H9 (cell line): ENCODE measurements at regions not wholly inside any gene's neighbourhood (a gene's known extent, or its start where the extent isn't known, plus 50 kb on each side); places are given as distances from the start of the nearest gene placed in this dataset.
A peak's percentile ranks its signal among the peaks of the same experiment; 100 is the strongest.

Source experiments
- DNase-seq: peaks from one replicate; pipeline ENCODE4 v3.0.0-alpha.2; 2017
- H2AFZ ChIP-seq: one replicate; pipeline ENCODE4 v1.6.1; 2013; ENCODE audit warnings: mild to moderate bottlenecking, low read length, control low read depth, moderate library complexity
- H2AK5ac ChIP-seq: 2 replicates; pipeline ENCODE4 v1.6.1; 2013; ENCODE audit warnings: low read length, control low read depth, mixed read lengths; ENCODE audit not compliant: insufficient read length
- H2BK120ac ChIP-seq: one replicate; pipeline ENCODE4 v1.6.1; 2013; ENCODE audit warnings: low read depth, mild to moderate bottlenecking, low read length, control low read depth, inconsistent platforms; ENCODE audit not compliant: poor library complexity, severe bottlenecking
- H2BK12ac ChIP-seq: 2 replicates; pipeline ENCODE4 v1.6.1; 2013; ENCODE audit warnings: low read length, control low read depth, mixed read lengths, low read depth; ENCODE audit not compliant: insufficient read length
- H2BK15ac ChIP-seq: 2 replicates; pipeline ENCODE4 v1.6.1; 2013; ENCODE audit warnings: low read depth, low read length, control low read depth
- H2BK20ac ChIP-seq: one replicate; pipeline ENCODE4 v1.6.1; 2013; ENCODE audit warnings: low read depth, mild to moderate bottlenecking, low read length, control low read depth, inconsistent platforms; ENCODE audit not compliant: poor library complexity, severe bottlenecking
- H2BK5ac ChIP-seq: 2 replicates; pipeline ENCODE4 v1.6.1; 2013; ENCODE audit warnings: low read length, control low read depth, mixed read lengths; ENCODE audit not compliant: insufficient read length
- H3K14ac ChIP-seq: 2 replicates; pipeline ENCODE4 v1.6.1; 2013; ENCODE audit warnings: low read length, control low read depth; ENCODE audit not compliant: insufficient read depth
- H3K18ac ChIP-seq: 2 replicates; pipeline ENCODE4 v1.6.1; 2013; ENCODE audit warnings: low read depth, mild to moderate bottlenecking, mixed read lengths, low read length, control low read depth; ENCODE audit not compliant: insufficient read length
- H3K23ac ChIP-seq: 2 replicates; pipeline ENCODE4 v1.6.1; 2013; ENCODE audit warnings: low read length, control low read depth, mixed read lengths, low read depth; ENCODE audit not compliant: insufficient read length
- H3K23me2 ChIP-seq: 2 replicates; pipeline ENCODE4 v1.6.1; 2013; ENCODE audit warnings: low read depth, mild to moderate bottlenecking, mixed read lengths, low read length, control low read depth; ENCODE audit not compliant: insufficient read length, poor library complexity, severe bottlenecking
- H3K27ac ChIP-seq: 2 replicates; pipeline ENCODE4 v1.5.1; 2013; ENCODE audit warnings: low read length, control low read depth, mixed read lengths, low read depth; ENCODE audit not compliant: insufficient read length
- H3K27me3 ChIP-seq: 2 replicates; pipeline ENCODE4 v1.6.1; 2013; ENCODE audit warnings: low read length, control low read depth, inconsistent platforms; ENCODE audit not compliant: insufficient read depth
- H3K4ac ChIP-seq: 2 replicates; pipeline ENCODE4 v1.6.1; 2013; ENCODE audit warnings: low read depth, mild to moderate bottlenecking, control low read depth, inconsistent platforms, low read length, moderate library complexity
- H3K4me1 ChIP-seq: 2 replicates; pipeline ENCODE4 v1.6.1; 2013; ENCODE audit warnings: low read length, control low read depth, inconsistent platforms; ENCODE audit not compliant: insufficient read depth
- H3K4me2 ChIP-seq: 2 replicates; pipeline ENCODE4 v1.6.1; 2013; ENCODE audit warnings: low read length, control low read depth, mixed read lengths; ENCODE audit not compliant: insufficient read length, insufficient read depth
- H3K56ac ChIP-seq: 2 replicates; pipeline ENCODE4 v1.6.1; 2013; ENCODE audit warnings: low read depth, mild to moderate bottlenecking, mixed read lengths, low read length, control low read depth; ENCODE audit not compliant: insufficient read length
- H3K79me1 ChIP-seq: 2 replicates; pipeline ENCODE4 v1.6.1; 2013; ENCODE audit warnings: low read depth, mild to moderate bottlenecking, moderate library complexity, low read length, control low read depth, inconsistent platforms; ENCODE audit not compliant: insufficient read depth, poor library complexity, severe bottlenecking
- H3K79me2 ChIP-seq: 2 replicates; pipeline ENCODE4 v1.6.1; 2013; ENCODE audit warnings: low read length, control low read depth, inconsistent platforms; ENCODE audit not compliant: insufficient read depth
- H3K9ac ChIP-seq: 2 replicates; pipeline ENCODE4 v1.6.1; 2013; ENCODE audit warnings: low read length, control low read depth, mixed read lengths; ENCODE audit not compliant: insufficient read length; ENCODE audit errors: extremely low read depth
- H3K9me3 ChIP-seq: one replicate; pipeline ENCODE4 v1.6.1; 2013; ENCODE audit warnings: low read depth, low read length, inconsistent platforms; ENCODE audit not compliant: control insufficient read depth
- H3T11ph ChIP-seq: one replicate; pipeline ENCODE4 v1.6.1; 2013; ENCODE audit warnings: mild to moderate bottlenecking, low read length, control low read depth, inconsistent platforms
- H4K20me1 ChIP-seq: one replicate; pipeline ENCODE4 v1.6.1; 2013; ENCODE audit not compliant: control insufficient read depth, insufficient read length, insufficient read depth
- H4K5ac ChIP-seq: 2 replicates; pipeline ENCODE4 v1.6.1; 2013; ENCODE audit warnings: low read depth, mild to moderate bottlenecking, mixed read lengths, low read length, control low read depth; ENCODE audit not compliant: insufficient read length
- H4K8ac ChIP-seq: replicated peaks from 2 replicates; pipeline ENCODE4 v1.6.1; 2013; ENCODE audit warnings: low read length, control low read depth, mixed read lengths, low read depth; ENCODE audit not compliant: insufficient read length
- H4K91ac ChIP-seq: 2 replicates; pipeline ENCODE4 v1.6.1; 2013; ENCODE audit warnings: low read depth, mild to moderate bottlenecking, moderate library complexity, mixed read lengths, low read length, control low read depth; ENCODE audit not compliant: insufficient read length
- H3K27ac Mint-ChIP-seq, 3 experiments: 2 replicates in 2 of 3; 3 replicates in 1 of 3; pipeline ENCODE4 v1.8.0; 2020 to 2021; ENCODE audit warnings: mixed read lengths in 3 of 3, mild to moderate bottlenecking in 1 of 3, moderate library complexity in 1 of 3
- H3K27me3 Mint-ChIP-seq: 2 replicates; pipeline ENCODE4 v1.8.0; 2021; ENCODE audit warnings: low read depth, mild to moderate bottlenecking, moderate library complexity, mixed read lengths
- H3K36me3 Mint-ChIP-seq, 3 experiments: 2 replicates in 2 of 3; 3 replicates in 1 of 3; pipeline ENCODE4 v1.8.0; 2020 to 2021; ENCODE audit warnings: low read depth in 3 of 3, mixed read lengths in 3 of 3; ENCODE audit not compliant: insufficient read depth in 1 of 3
- H3K4me1 Mint-ChIP-seq, 2 experiments: 2 replicates each; pipeline ENCODE4 v1.8.0; 2020; ENCODE audit warnings: mixed read lengths in 2 of 2
- H3K4me3 Mint-ChIP-seq, 2 experiments: 2 replicates in 1 of 2; 3 replicates in 1 of 2; pipeline ENCODE4 v1.8.0; 2020 to 2021; ENCODE audit warnings: mild to moderate bottlenecking in 2 of 2, mixed read lengths in 2 of 2, moderate library complexity in 1 of 2
- H3K9me3 Mint-ChIP-seq, 2 experiments: 2 replicates in 1 of 2; 3 replicates in 1 of 2; pipeline ENCODE4 v1.8.0; 2020; ENCODE audit warnings: mild to moderate bottlenecking in 2 of 2, mixed read lengths in 2 of 2, moderate library complexity in 1 of 2
- CTCF ChIP-seq: fragments of 200-600 bp; sonication (generic); conservative IDR thresholded peaks from 3 replicates; pipeline ENCODE4 v1.8.0; 2021; ENCODE audit warnings: antibody characterized with exemption, mild to moderate bottlenecking
- WGBS: extraction: QIAGEN DNeasy Blood & Tissue Kit; methylation state at CpG from one replicate; pipeline ENCODE4 v1.1.7; 2013; ENCODE audit warnings: missing lambda C conversion rate, low lambda C conversion rate, mixed read lengths; ENCODE audit not compliant: insufficient read length; ENCODE audit errors: extremely low coverage; 5-methylcytosine and 5-hydroxymethylcytosine counted together

GRCh38 chr6:130713144-130713543 is 114.1 kb upstream of the SMLR1 start:
- Histone ChIP-seq H2BK20ac (no peak overlapping the region), H2AK5ac (no peak overlapping the region), H3K27me3 (no peaks in the 10 kb centered on the region; the same call in 1 of the 2 replicates), H2BK12ac (no peak overlapping the region), H3K14ac (no peak overlapping the region), H2BK5ac (no peak overlapping the region), H3T11ph (no peak overlapping the region), H3K9me3 (no peaks in the 10 kb centered on the region), H4K91ac (no peak overlapping the region), H3K56ac (no peak overlapping the region), H2BK15ac (no peak overlapping the region), H3K23me2 (no peaks in the 10 kb centered on the region), H3K18ac (no peak overlapping the region), H2BK120ac (no peak overlapping the region), H3K79me1 (no peaks in the 10 kb centered on the region), H3K79me2 (no peaks in the 10 kb centered on the region), H3K23ac (no peak overlapping the region), H3K9ac (no peak overlapping the region), H4K5ac (no peak overlapping the region), H3K4me1 (peaks cover 13% of the 10 kb centered on the region; the same call in 1 of the 2 replicates), H3K4ac (no peak overlapping the region), H3K27ac (peak overlapping the region; percentile 47), H2AFZ (no peak overlapping the region), H4K8ac (no peak overlapping the region), H3K4me2 (peak overlapping the region; percentile 34), H4K20me1 (no peaks in the 10 kb centered on the region)
- peaks cover 1% of the 10 kb centered on the region; the same call in 1 of the 2 replicates for H3K27me3 Mint-ChIP-seq
- no peak for TF ChIP-seq CTCF
- whole genome bisulfite sequencing, result no CpG with 5 or more reads among the region's 3 CpGs
- H3K36me3 Mint-ChIP-seq, result no peaks in the 10 kb centered on the region
- H3K4me3 Mint-ChIP-seq, result peak overlapping the region in 1 of 2 experiments; percentile 30; a peak in 2 of 5 replicates
- H3K9me3 Mint-ChIP-seq, result no peaks in the 10 kb centered on the region; a peak in 1 of 5 replicates
- DNase-seq, result peak; percentile 76
- H3K4me1 Mint-ChIP-seq, result peaks cover 39 to 42% of the 10 kb centered on the region in 2 experiments
- H3K27ac Mint-ChIP-seq, result peak overlapping the region; percentile 86 to 93 (median 86); a peak in 6 of 7 replicates
